HCT116 (cell line): ENCODE measurements at regions not wholly inside any gene's neighbourhood (a gene's known extent, or its start where the extent isn't known, plus 50 kb on each side); places are given as distances from the start of the nearest gene placed in this dataset.

Experiments used
- CBX3 ChIP-seq: IDR thresholded peaks from 2 replicates; pipeline ENCODE4 v1.6.1; 2012; ENCODE audit warnings: low read depth
- CEBPB ChIP-seq: IDR thresholded peaks from 2 replicates; pipeline ENCODE4 v1.6.1; 2012; ENCODE audit warnings: low read depth
- CTCF ChIP-seq, 3 experiments: fragments of 200-600 bp in 1 of 3; sonication (generic) in 1 of 3; IDR thresholded peaks in 2 of 3; conservative IDR thresholded peaks in 1 of 3; 2 replicates each; pipeline ENCODE4 v1.5.1; 2012 to 2017; ENCODE audit warnings: low read depth in 2 of 3, low read length in 2 of 3, antibody characterized with exemption in 1 of 3, borderline replicate concordance in 1 of 3, control low read depth in 1 of 3, mild to moderate bottlenecking in 1 of 3, mixed read lengths in 1 of 3, mixed run types in 1 of 3, moderate library complexity in 1 of 3; ENCODE audit not compliant: insufficient read depth in 1 of 3
- EGR1 ChIP-seq: IDR thresholded peaks from 2 replicates; pipeline ENCODE4 v1.6.1; 2012; ENCODE audit warnings: low read depth
- EZH2 ChIP-seq: fragments of 200-600 bp; sonication (generic); IDR thresholded peaks from 2 replicates; pipeline ENCODE4 v1.6.1; 2017; ENCODE audit warnings: antibody characterized with exemption, mixed run types
- MAX ChIP-seq: IDR thresholded peaks from 2 replicates; pipeline ENCODE4 v1.6.1; 2012
- POLR2A ChIP-seq: IDR thresholded peaks from 2 replicates; pipeline ENCODE4 v1.7.0; 2011; ENCODE audit warnings: borderline replicate concordance; ENCODE audit not compliant: insufficient read depth, insufficient read length; ENCODE audit errors: extremely low read depth
- POLR2AphosphoS5 ChIP-seq: IDR thresholded peaks from 2 replicates; pipeline ENCODE4 v1.6.1; 2011; ENCODE audit warnings: mild to moderate bottlenecking, low read depth, low read length, moderate library complexity
- RAD21 ChIP-seq: IDR thresholded peaks from 2 replicates; pipeline ENCODE4 v1.6.1; 2012; ENCODE audit warnings: low read depth, mild to moderate bottlenecking
- REST ChIP-seq: IDR thresholded peaks from 2 replicates; pipeline ENCODE4 v1.6.1; 2012; ENCODE audit warnings: low read depth
- SP1 ChIP-seq: IDR thresholded peaks from 2 replicates; pipeline ENCODE4 v1.6.1; 2012; ENCODE audit warnings: low read depth
- TCF7L2 ChIP-seq: IDR thresholded peaks from 2 replicates; pipeline ENCODE4 v1.7.0; 2011; ENCODE audit warnings: borderline replicate concordance, inconsistent platforms; ENCODE audit not compliant: insufficient read depth, insufficient read length; ENCODE audit errors: extremely low read depth

- TF ChIP-seq CTCF (IDR thresholded peaks at IDR 0.05 in 2 of 3, conservative IDR thresholded peaks at IDR 0.05 in 1 of 3; ENCODE audit: borderline replicate concordance in 1 of 3, insufficient read depth in 1 of 3, low read depth in 2 of 3, low read length in 2 of 3): no peak
- no peak for TF ChIP-seq CEBPB
- no peak for TF ChIP-seq MAX
- no peak for TF ChIP-seq SP1
- TF ChIP-seq POLR2AphosphoS5: no peak
- no peak for TF ChIP-seq EGR1
- no peak for TF ChIP-seq EZH2
- TF ChIP-seq RAD21: no peak
- no peak for TF ChIP-seq CBX3
- no peak for TF ChIP-seq REST
- no peak for TF ChIP-seq POLR2A
- TF ChIP-seq TCF7L2: no peak
These were observed 108.1 kb upstream of the SPRY4 start for GRCh38 chr5:142432961-142433360.
